ENCODE measurements at regions not wholly inside any gene's neighbourhood (a gene's known extent, or its start where the extent isn't known, plus 50 kb on each side); places are given as distances from the start of the nearest gene placed in this dataset.

DNA sequence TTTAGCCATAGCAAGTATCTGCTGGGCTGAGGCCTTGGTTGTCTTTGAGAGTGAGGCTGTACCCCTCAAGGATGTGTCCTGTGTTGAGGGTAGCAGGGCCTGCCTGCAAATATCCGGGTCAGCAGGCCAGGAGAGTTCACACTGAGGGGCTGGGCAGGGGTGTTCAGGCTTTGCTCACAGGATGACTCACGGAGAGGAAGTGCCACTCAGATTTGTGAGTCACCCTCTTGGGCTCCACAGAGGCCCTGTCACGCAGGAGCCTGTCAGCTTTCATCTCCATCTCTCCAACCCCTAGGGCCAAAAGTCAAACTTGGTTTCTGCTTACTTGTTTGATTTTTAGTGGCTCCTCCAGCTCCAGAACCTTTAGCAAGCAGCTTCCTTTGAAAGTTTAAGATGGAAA, 211.5 kb downstream of the SEC61B start:
- TF ChIP-seq POLR2AphosphoS5 (IDR thresholded peaks at IDR 0.05; ENCODE audit: low read depth, low read length) (no peak), POU2F2 (IDR thresholded peaks at IDR 0.05; ENCODE audit: low read depth, low read length) (peak; percentile 81), TAF1 (IDR thresholded peaks at IDR 0.05; ENCODE audit: low read depth, low read length) (no peak), POLR2A (IDR thresholded peaks at IDR 0.05; ENCODE audit: low read depth, low read length) (no peak)

Data from GM12891 (cell line).